GM12891 (cell line): ENCODE measurements at regions not wholly inside any gene's neighbourhood (a gene's known extent, or its start where the extent isn't known, plus 50 kb on each side); places are given as distances from the start of the nearest gene placed in this dataset.

ENCODE experiments used
- POLR2A ChIP-seq: IDR thresholded peaks from 2 replicates; pipeline ENCODE4 v1.6.1; 2011; ENCODE audit warnings: low read depth, low read length, control low read depth
- POLR2AphosphoS5 ChIP-seq: IDR thresholded peaks from 2 replicates; pipeline ENCODE4 v1.6.1; 2011; ENCODE audit warnings: low read depth, low read length, control low read depth
- TAF1 ChIP-seq: IDR thresholded peaks from 2 replicates; pipeline ENCODE4 v1.6.1; 2011; ENCODE audit warnings: low read depth, low read length, control low read depth

- TF ChIP-seq POLR2A (no peak), POLR2AphosphoS5 (no peak), TAF1 (no peak)
Measured at GRCh38 chr5:61965069-61965468, 340.9 kb upstream of the KIF2A start.
